ENCODE measurements at regions not wholly inside any gene's neighbourhood (a gene's known extent, or its start where the extent isn't known, plus 50 kb on each side); places are given as distances from the start of the nearest gene placed in this dataset.
"Not testable (repeated sequence)": the region's sequence is repeated elsewhere in the genome, so short reads cannot be mapped to it uniquely, and the experiment has no call there.

GRCh38 chr7:51639661-51640334, 323.2 kb upstream of the COBL start:
- no peak for DNase-seq

GRCh38 chr7:51636503-51636902, 319.9 kb upstream of the COBL start:
- no peak for DNase-seq

- DNase-seq = no peak
These were observed 319.2 kb upstream of the COBL start for GRCh38 chr7:51635775-51636174.

- DNase-seq = no peak
These were observed 317.9 kb upstream of the COBL start for GRCh38 chr7:51634538-51634937.

GRCh38 chr7:51634025-51634424, 317.4 kb upstream of the COBL start:
- DNase-seq = no peak

GRCh38 chr7:51633596-51633995, 317.0 kb upstream of the COBL start:
- DNase-seq = no peak

- no peak for DNase-seq
These were observed 316.4 kb upstream of the COBL start for GRCh38 chr7:51633006-51633405.

GRCh38 chr7:51630933-51631332, 314.3 kb upstream of the COBL start:
- no peak for DNase-seq

GRCh38 chr7:51629206-51629605, 312.6 kb upstream of the COBL start:
- no peak for DNase-seq

- DNase-seq = no peak
These were observed 305.3 kb upstream of the COBL start for GRCh38 chr7:51621956-51622355.

- no peak for DNase-seq
These were observed 304.1 kb upstream of the COBL start for GRCh38 chr7:51620706-51621105.

- no peak for DNase-seq
These were observed 303.3 kb upstream of the COBL start for GRCh38 chr7:51619880-51620279.

GRCh38 chr7:51617686-51618085, 301.1 kb upstream of the COBL start:
- DNase-seq = no peak

GRCh38 chr7:51613911-51614357, 297.3 kb upstream of the COBL start:
- no peak for DNase-seq

GRCh38 chr7:51611937-51612336, 295.3 kb upstream of the COBL start:
- no peak for DNase-seq

GRCh38 chr7:51607447-51607846, 290.8 kb upstream of the COBL start:
- no peak for DNase-seq

GRCh38 chr7:51606601-51607154, 290.1 kb upstream of the COBL start:
- no peak for DNase-seq

- no peak for DNase-seq
These were observed 285.8 kb upstream of the COBL start for GRCh38 chr7:51602376-51602775.

GRCh38 chr7:51601461-51601860, 284.9 kb upstream of the COBL start:
- no peak for DNase-seq

- DNase-seq = not testable (repeated sequence)
These were observed 283.3 kb upstream of the COBL start for GRCh38 chr7:51599935-51600334.

- no peak for DNase-seq
These were observed 277.0 kb upstream of the COBL start for GRCh38 chr7:51593628-51594027.

- DNase-seq = no peak
These were observed 276.4 kb upstream of the COBL start for GRCh38 chr7:51592842-51593599.

- no peak for DNase-seq
These were observed 274.6 kb upstream of the COBL start for GRCh38 chr7:51591223-51591622.

GRCh38 chr7:51590746-51591145, 274.1 kb upstream of the COBL start:
- DNase-seq = no peak

Measured in NCI-H1694 (cell line).